ENCODE measurements at regions not wholly inside any gene's neighbourhood (a gene's known extent, or its start where the extent isn't known, plus 50 kb on each side); places are given as distances from the start of the nearest gene placed in this dataset.

DNA sequence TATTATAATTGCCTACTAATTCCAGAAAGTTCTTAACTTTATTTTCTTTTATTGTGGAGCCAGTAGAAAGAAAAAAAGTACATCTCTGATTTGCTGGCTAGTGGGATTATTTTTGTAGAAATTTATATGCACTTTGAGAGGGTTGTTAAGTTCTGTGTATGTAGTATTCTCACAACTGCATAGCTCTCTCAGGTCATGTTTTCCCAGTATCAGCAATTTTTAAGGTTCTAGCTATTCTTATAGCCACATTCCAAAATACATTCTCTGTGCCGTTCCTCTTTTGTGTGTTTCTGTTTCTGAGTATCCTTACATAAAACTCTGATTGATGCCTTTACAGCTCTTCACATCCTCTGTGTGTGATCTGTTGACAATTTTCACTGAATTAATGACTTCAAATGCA is 199.3 kb upstream of the KYNU start:
- in situ Hi-C loops (cut with HindIII; ENCODE audit: low sequenced_read_pairs): loop anchor here (5.0 kb wide), 1 partner anchor 309 kb away; no protein-coding TSS in a partner anchor
- no peak overlapping the region for H3K4me3 ChIP-seq (ENCODE audit: low read depth, low read length)
- no peak for DNase-seq (ENCODE audit: low read depth)
- TF ChIP-seq, protein P1, sequence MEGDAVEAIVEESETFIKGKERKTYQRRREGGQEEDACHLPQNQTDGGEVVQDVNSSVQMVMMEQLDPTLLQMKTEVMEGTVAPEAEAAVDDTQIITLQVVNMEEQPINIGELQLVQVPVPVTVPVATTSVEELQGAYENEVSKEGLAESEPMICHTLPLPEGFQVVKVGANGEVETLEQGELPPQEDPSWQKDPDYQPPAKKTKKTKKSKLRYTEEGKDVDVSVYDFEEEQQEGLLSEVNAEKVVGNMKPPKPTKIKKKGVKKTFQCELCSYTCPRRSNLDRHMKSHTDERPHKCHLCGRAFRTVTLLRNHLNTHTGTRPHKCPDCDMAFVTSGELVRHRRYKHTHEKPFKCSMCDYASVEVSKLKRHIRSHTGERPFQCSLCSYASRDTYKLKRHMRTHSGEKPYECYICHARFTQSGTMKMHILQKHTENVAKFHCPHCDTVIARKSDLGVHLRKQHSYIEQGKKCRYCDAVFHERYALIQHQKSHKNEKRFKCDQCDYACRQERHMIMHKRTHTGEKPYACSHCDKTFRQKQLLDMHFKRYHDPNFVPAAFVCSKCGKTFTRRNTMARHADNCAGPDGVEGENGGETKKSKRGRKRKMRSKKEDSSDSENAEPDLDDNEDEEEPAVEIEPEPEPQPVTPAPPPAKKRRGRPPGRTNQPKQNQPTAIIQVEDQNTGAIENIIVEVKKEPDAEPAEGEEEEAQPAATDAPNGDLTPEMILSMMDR (IDR thresholded peaks at IDR 0.05; ENCODE audit: low read depth, low read length, missing control alignments): no peak

DNA sequence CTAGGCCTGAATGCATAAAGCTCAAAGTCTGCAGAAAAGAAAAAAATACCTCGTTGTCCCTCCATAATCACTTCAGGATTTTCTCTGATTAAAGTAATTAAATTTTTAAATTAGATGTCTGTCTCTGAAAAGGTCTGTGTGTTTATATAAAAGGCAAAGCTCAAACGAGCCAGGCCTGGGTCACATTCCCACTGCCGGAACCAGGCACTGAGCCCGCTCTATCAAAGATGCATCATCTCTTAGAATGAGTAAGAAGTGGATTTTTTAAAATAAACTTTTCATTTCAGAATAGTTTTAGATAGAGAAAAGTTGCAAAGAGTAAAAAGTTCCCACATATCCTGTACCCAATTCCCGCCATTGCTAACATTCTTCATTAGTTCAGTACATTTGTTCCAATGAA is 202.1 kb upstream of the KYNU start:
- no peak for DNase-seq (ENCODE audit: low read depth)
- no peak overlapping the region for H3K4me3 ChIP-seq (ENCODE audit: low read depth, low read length)
- in situ Hi-C loops (cut with HindIII; ENCODE audit: low sequenced_read_pairs): loop anchor here (5.0 kb wide), 1 partner anchor 312 kb away; no protein-coding TSS in a partner anchor
- TF ChIP-seq, protein P1 (IDR thresholded peaks at IDR 0.05; ENCODE audit: low read depth, low read length, missing control alignments): no peak

DNA sequence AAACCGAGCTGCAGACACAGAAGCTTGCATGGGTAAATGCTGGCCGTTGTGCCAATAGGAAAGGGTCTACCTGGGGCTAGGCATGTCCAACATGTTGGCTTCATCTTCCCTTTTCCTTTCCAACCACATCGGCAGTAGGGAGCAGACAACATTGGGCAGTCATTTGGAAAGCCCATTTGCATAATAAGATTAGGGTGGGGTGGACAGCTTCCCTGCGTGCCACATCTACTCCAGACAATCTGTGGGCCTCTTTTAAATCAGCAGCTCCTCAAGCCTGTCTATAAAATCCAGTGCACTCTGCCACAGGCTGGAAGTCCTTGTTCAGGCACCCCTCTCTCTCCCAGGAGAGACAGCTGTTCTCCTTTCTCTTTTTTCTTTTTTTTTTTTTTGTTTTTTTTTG is 203.6 kb upstream of the KYNU start:
- no peak for DNase-seq (ENCODE audit: low read depth)
- in situ Hi-C loops (cut with HindIII; ENCODE audit: low sequenced_read_pairs): no loop called here
- H3K4me3 ChIP-seq (ENCODE audit: low read depth, low read length): no peak overlapping the region
- TF ChIP-seq, protein P1 (IDR thresholded peaks at IDR 0.05; ENCODE audit: low read depth, low read length, missing control alignments): no peak

DNA sequence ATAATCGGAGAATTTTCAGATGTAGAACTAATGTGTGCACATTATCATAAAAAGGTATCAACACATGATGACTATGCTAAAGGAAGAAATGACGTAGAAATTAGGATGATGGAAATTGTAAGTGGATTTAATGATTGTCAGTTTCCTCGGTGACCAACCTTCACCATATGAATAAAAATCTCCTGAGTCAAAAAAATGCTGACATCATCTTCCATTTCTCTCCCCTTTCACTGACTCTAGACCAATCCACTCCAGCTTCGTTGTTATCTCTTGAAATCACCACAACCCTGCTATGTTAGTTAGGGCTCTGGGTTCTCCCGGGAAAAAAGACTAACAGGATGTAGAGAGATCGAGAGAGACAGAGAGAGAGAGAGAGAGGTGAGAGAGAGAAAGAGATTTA is 204.8 kb upstream of the KYNU start:
- no peak overlapping the region for H3K4me3 ChIP-seq (ENCODE audit: low read depth, low read length)
- in situ Hi-C loops (cut with HindIII; ENCODE audit: low sequenced_read_pairs): no loop called here
- TF ChIP-seq, protein P1 (IDR thresholded peaks at IDR 0.05; ENCODE audit: low read depth, low read length, missing control alignments): no peak
- no peak for DNase-seq (ENCODE audit: low read depth)

DNA sequence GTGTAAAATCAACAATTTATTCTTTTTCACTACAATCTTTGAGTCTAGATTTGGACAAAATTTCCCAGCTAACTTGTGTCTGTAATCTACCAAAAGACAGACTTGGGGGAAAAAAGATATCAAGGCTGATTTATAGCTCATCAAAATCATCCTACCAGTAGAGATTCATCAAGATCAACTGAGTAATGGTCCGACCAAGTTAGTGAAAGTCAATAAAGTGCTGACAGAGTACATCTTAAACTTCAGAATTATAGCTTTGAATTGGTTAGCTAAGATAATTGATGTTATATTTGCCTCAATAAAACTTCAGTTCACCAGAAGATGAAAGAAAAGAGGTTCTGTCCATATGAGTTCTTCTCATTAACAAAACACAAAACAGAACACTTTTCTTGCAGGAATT is 207.1 kb upstream of the KYNU start:
- TF ChIP-seq, protein P1 (IDR thresholded peaks at IDR 0.05; ENCODE audit: low read depth, low read length, missing control alignments): no peak
- in situ Hi-C loops (cut with HindIII; ENCODE audit: low sequenced_read_pairs): no loop called here
- no peak for DNase-seq (ENCODE audit: low read depth)
- no peak overlapping the region for H3K4me3 ChIP-seq (ENCODE audit: low read depth, low read length)

DNA sequence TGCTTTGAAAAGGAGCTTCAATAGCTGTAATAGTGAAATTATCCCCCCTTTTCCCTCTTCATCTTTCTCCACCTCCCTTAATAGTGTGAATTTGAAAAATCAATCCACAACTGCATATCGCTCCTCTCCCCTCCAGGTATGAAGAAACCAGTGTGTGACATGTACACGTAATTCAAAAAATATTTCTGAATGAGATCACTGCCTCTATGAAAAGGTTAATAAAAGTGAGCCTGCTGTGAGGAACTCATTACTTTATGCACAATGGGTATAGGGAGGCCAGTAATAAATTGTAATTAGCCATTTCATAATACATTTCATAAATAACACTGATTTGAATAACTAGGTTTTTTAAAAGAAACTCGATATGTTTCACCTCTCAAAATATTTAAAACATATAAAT is 209.0 kb upstream of the KYNU start:
- no peak overlapping the region for H3K4me3 ChIP-seq (ENCODE audit: low read depth, low read length)
- no peak for DNase-seq (ENCODE audit: low read depth)
- in situ Hi-C loops (cut with HindIII; ENCODE audit: low sequenced_read_pairs): no loop called here
- TF ChIP-seq, protein P1 (IDR thresholded peaks at IDR 0.05; ENCODE audit: low read depth, low read length, missing control alignments): no peak

DNA sequence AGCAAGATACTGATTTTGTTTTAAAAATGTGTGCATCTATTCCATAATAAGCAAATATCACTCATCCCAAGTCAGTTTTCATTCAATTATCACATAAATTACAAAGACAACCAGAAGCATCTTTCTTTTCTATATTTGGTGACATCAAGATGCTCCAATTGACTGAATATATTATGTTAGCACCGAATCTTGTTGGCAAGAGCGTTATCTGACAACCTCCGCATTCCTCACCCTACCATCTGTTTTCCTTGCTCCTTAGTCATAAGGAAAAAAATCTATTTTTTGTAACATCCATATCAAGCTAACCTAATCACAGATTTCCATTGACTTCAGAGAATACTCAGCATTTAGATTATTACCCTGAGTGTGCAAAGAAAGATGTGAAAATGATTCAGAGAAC is 212.2 kb upstream of the KYNU start:
- in situ Hi-C loops (cut with HindIII; ENCODE audit: low sequenced_read_pairs): no loop called here
- TF ChIP-seq, protein P1 (IDR thresholded peaks at IDR 0.05; ENCODE audit: low read depth, low read length, missing control alignments): no peak
- DNase-seq (ENCODE audit: low read depth): no peak
- H3K4me3 ChIP-seq (ENCODE audit: low read depth, low read length): no peak overlapping the region

Data from astrocyte of the cerebellum (primary cell).